ENCODE measurements at regions not wholly inside any gene's neighbourhood (a gene's known extent, or its start where the extent isn't known, plus 50 kb on each side); places are given as distances from the start of the nearest gene placed in this dataset.

DNA sequence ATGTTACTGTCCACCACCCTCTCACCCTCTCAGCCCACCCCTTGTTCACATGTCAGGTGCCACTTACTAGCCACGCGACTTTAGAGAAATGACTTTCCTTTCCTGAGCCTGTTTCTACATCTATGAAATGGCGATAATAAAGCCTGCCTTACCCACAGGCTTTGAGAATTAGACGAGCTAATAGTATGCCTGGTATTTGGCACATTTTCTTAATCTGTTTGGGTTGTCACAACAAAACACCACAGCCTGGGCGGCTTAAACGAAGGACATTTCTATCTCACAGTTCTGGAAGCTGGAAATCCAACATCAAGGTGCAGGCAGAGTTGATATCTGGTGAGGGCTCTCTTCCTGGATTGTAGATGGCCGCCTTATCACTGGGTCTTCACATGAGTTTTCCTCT lies 273.9 kb upstream of the FMN2 start:
- TF ChIP-seq POLR2AphosphoS5 (IDR thresholded peaks at IDR 0.05) (no peak), POLR2A (IDR thresholded peaks at IDR 0.05) (no peak)
- TF ChIP-seq, protein P1, sequence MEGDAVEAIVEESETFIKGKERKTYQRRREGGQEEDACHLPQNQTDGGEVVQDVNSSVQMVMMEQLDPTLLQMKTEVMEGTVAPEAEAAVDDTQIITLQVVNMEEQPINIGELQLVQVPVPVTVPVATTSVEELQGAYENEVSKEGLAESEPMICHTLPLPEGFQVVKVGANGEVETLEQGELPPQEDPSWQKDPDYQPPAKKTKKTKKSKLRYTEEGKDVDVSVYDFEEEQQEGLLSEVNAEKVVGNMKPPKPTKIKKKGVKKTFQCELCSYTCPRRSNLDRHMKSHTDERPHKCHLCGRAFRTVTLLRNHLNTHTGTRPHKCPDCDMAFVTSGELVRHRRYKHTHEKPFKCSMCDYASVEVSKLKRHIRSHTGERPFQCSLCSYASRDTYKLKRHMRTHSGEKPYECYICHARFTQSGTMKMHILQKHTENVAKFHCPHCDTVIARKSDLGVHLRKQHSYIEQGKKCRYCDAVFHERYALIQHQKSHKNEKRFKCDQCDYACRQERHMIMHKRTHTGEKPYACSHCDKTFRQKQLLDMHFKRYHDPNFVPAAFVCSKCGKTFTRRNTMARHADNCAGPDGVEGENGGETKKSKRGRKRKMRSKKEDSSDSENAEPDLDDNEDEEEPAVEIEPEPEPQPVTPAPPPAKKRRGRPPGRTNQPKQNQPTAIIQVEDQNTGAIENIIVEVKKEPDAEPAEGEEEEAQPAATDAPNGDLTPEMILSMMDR (IDR thresholded peaks at IDR 0.05), result no peak

All from breast epithelium (tissue), 3 donors.